K562 (cell line): ENCODE measurements at regions not wholly inside any gene's neighbourhood (a gene's known extent, or its start where the extent isn't known, plus 50 kb on each side); places are given as distances from the start of the nearest gene placed in this dataset.

Source experiments
- CEBPG ChIP-seq, 3 experiments: fragments of 200-800 bp in 1 of 3; sonication (Bioruptor generic) in 1 of 3; sonication (generic) in 1 of 3; formaldehyde crosslinking in 1 of 3; IDR thresholded peaks in 2 of 3; conservative IDR thresholded peaks in 1 of 3; 2 replicates each; pipeline versions ENCODE4 v1.6.1 to v1.8.0; 2016 to 2022; ENCODE audit warnings: missing compliant biosample characterization in 2 of 3, missing genetic modification characterization in 2 of 3, mild to moderate bottlenecking in 1 of 3, missing genetic modification reagents in 1 of 3
- FOXA3 ChIP-seq, 2 experiments: fragments of 450-650 bp in 1 of 2; sonication (generic) in 1 of 2; formaldehyde crosslinking; IDR thresholded peaks in 1 of 2; conservative IDR thresholded peaks in 1 of 2; 2 replicates each; pipeline versions ENCODE4 v1.4.0 to v1.8.0; 2020 to 2022; ENCODE audit warnings: mild to moderate bottlenecking in 2 of 2, missing genetic modification reagents in 1 of 2
- MTA1 ChIP-seq: fragments of 450-650 bp; IDR thresholded peaks from 2 replicates; pipeline ENCODE4 v1.6.1; 2017; ENCODE audit warnings: borderline replicate concordance
- NONO ChIP-seq, 2 experiments: fragments of 200-400 bp in 1 of 2; fragments of 450-650 bp in 1 of 2; formaldehyde crosslinking in 1 of 2; IDR thresholded peaks; 2 replicates each; pipeline ENCODE4 v1.6.1; 2017; ENCODE audit warnings: low read depth in 2 of 2, mild to moderate bottlenecking in 2 of 2, moderate library complexity in 2 of 2, low read length in 1 of 2
- POLR2G ChIP-seq: fragments of 200-400 bp; formaldehyde crosslinking; IDR thresholded peaks from 2 replicates; pipeline ENCODE4 v1.6.1; 2017; ENCODE audit warnings: low read depth, mild to moderate bottlenecking, antibody characterized with exemption, low read length, moderate library complexity
- PRDM10 ChIP-seq: fragments of 450-650 bp; IDR thresholded peaks from 2 replicates; pipeline ENCODE4 v1.6.1; 2018; ENCODE audit not compliant: partially characterized antibody
- SNAPC5 ChIP-seq: fragments of 250-450 bp; sonication (Bioruptor Pico); IDR thresholded peaks from 2 replicates; pipeline ENCODE4 v1.8.0; 2021; ENCODE audit warnings: moderate library complexity, mild to moderate bottlenecking, inconsistent platforms
- TARDBP ChIP-seq: fragments of 450-650 bp; IDR thresholded peaks from 2 replicates; pipeline ENCODE4 v1.6.1; 2016
- VEZF1 ChIP-seq: fragments of 200-800 bp; sonication (Bioruptor generic); IDR thresholded peaks from 2 replicates; pipeline ENCODE4 v1.6.1; 2017; ENCODE audit warnings: missing genetic modification characterization, missing compliant biosample characterization
- ZNF318 ChIP-seq, 2 experiments: fragments of 450-650 bp; IDR thresholded peaks; 2 replicates each; pipeline ENCODE4 v1.6.1; 2016; ENCODE audit warnings: mild to moderate bottlenecking in 2 of 2, borderline replicate concordance in 1 of 2, low read depth in 1 of 2, moderate library complexity in 1 of 2

- peak; percentile 82 for TF ChIP-seq PRDM10
- TF ChIP-seq NONO (IDR thresholded peaks at IDR 0.05; ENCODE audit: low read depth in 2 of 2, low read length in 1 of 2), result no peak
- TF ChIP-seq VEZF1 (CRISPR knock-in tag), result peak; percentile 67
- peak; percentile 34; the same call in 1 of the 2 replicates for TF ChIP-seq POLR2G
- TF ChIP-seq ZNF318 (IDR thresholded peaks at IDR 0.05; ENCODE audit: borderline replicate concordance in 1 of 2, low read depth in 1 of 2), result no peak
- TF ChIP-seq TARDBP, result no peak
- TF ChIP-seq SNAPC5 (CRISPR knock-in tag), result 0 out of 2 replicates have a peak, but pooled peaks have one; percentile 14
- TF ChIP-seq FOXA3 (CRISPR knock-in tag; conservative IDR thresholded peaks at IDR 0.05 in 1 of 2, IDR thresholded peaks at IDR 0.05 in 1 of 2), result no peak
- no peak for TF ChIP-seq MTA1
- TF ChIP-seq CEBPG (CRISPR knock-in tag; IDR thresholded peaks at IDR 0.05), result no peak
- TF ChIP-seq CEBPG (tag; conservative IDR thresholded peaks at IDR 0.05 in 1 of 2, IDR thresholded peaks at IDR 0.05 in 1 of 2), result no peak; a peak in 1 of 4 replicates
Measured at GRCh38 chr6:28743271-28743789, 180.5 kb downstream of the TRIM27 start (continued).
